Fibroblast of the aortic adventitia (primary cell): ENCODE measurements at regions not wholly inside any gene's neighbourhood (a gene's known extent, or its start where the extent isn't known, plus 50 kb on each side); places are given as distances from the start of the nearest gene placed in this dataset.

Experiments
- DNase-seq: peaks from one replicate; pipeline ENCODE4 v3.0.0-alpha.2; 2010; ENCODE audit warnings: low read depth
- H3K4me3 ChIP-seq: 2 replicates; pipeline ENCODE4 v1.5.1; 2011; ENCODE audit warnings: low read depth, mild to moderate bottlenecking, control low read depth, low read length, moderate library complexity
- TF ChIP-seq, protein P1 (sequence below): IDR thresholded peaks from 2 replicates; pipeline ENCODE4 v1.5.1; 2011; ENCODE audit warnings: mild to moderate bottlenecking, low read length, control low read depth, inconsistent platforms; ENCODE audit not compliant: insufficient read depth

DNA sequence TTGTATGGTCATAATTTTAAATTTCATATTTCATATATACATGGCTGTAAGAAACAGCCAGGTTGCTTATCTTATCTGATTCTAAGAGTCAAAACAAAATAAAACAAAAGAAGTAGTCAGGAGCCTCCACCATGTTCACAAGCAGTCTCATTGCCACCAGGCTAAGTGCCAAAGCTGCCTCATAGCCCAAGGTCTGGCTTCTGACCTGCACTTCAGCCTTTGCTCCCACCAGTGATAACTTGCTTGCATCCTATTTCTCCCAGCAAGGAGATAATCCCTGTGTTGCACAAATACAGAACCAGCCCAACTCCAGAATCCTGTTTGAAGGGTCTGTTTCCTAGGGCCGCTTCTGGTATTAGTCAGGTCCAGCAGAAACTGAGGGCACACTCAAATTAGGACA is 53.9 kb upstream of the TSKU start:
- H3K4me3 ChIP-seq = no peak overlapping the region
- TF ChIP-seq, protein P1, sequence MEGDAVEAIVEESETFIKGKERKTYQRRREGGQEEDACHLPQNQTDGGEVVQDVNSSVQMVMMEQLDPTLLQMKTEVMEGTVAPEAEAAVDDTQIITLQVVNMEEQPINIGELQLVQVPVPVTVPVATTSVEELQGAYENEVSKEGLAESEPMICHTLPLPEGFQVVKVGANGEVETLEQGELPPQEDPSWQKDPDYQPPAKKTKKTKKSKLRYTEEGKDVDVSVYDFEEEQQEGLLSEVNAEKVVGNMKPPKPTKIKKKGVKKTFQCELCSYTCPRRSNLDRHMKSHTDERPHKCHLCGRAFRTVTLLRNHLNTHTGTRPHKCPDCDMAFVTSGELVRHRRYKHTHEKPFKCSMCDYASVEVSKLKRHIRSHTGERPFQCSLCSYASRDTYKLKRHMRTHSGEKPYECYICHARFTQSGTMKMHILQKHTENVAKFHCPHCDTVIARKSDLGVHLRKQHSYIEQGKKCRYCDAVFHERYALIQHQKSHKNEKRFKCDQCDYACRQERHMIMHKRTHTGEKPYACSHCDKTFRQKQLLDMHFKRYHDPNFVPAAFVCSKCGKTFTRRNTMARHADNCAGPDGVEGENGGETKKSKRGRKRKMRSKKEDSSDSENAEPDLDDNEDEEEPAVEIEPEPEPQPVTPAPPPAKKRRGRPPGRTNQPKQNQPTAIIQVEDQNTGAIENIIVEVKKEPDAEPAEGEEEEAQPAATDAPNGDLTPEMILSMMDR = no peak
- no peak for DNase-seq

DNA sequence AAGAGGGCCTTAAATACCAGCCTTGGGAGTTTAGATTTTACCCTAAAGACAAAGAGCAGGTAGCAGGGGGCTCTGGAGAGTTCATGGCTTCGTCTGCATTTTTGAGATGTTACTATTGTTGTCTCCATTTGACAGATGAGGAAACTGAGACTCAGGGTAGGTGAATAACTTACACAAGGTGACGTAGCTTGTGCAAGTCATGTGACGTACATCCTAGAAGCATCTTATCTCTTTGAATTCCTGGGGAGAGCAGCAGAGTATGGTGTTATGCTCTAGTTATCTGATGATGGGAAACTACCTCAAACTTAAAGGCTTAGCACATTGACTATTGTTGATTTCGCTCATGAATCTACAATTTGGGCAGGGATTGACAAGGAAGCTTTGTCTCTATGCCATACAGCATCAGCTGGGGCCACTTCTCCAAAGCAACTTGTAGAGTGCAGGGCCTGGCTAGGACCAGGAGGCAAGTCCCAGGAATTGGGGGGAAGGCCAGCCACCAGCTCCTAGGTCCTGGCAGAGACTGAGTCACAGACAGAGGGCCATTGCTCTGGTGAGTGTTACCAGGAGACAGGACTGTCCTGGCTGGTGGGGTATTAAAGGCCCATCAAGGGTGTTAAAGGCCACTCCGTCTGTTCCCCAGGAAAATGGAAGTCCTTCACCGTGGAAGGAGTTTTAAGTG is 52.1 kb upstream of the TSKU start:
- H3K4me3 ChIP-seq = no peak overlapping the region
- TF ChIP-seq, protein P1 = no peak
- no peak for DNase-seq

DNA sequence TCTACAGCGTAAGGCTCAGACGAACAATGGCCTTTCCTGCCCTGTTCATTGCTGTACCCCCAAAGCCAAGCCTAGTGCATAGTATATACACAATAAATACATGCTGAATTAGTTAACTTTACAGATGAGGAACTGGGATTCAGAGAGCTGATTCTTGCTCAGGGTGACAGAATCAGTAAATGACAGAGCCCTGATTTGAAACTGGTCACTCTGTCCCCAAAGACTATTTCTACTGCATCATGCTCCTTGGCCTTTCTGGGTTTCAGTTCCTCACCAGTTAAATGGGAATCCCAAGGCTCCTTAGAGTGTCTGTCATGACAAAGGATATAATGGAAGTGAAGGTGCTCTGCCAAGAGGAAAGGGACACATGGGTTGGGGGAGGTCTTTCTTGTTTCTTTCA is 50.5 kb upstream of the TSKU start:
- TF ChIP-seq, protein P1 = no peak
- DNase-seq = no peak
- H3K4me3 ChIP-seq = no peak overlapping the region
